PFSK-1 (cell line): ENCODE measurements at regions not wholly inside any gene's neighbourhood (a gene's known extent, or its start where the extent isn't known, plus 50 kb on each side); places are given as distances from the start of the nearest gene placed in this dataset.

Source experiments
- FOXP2 ChIP-seq: optimal IDR thresholded peaks from 2 replicates; pipeline ENCODE3; 2011; ENCODE audit warnings: borderline replicate concordance, control low read depth, inconsistent platforms; ENCODE audit not compliant: insufficient read depth; ENCODE audit errors: extremely low read length, extremely low read depth
- POLR2AphosphoS5 ChIP-seq: IDR thresholded peaks from 2 replicates; pipeline ENCODE4 v1.6.1; 2012; ENCODE audit warnings: low read depth, mild to moderate bottlenecking, control low read depth, low read length, moderate library complexity
- SIN3A ChIP-seq: IDR thresholded peaks from 2 replicates; pipeline ENCODE4 v1.6.1; 2012; ENCODE audit warnings: mild to moderate bottlenecking, low read length, moderate library complexity, borderline replicate concordance; ENCODE audit not compliant: insufficient read depth
- TAF1 ChIP-seq: IDR thresholded peaks from 2 replicates; pipeline ENCODE4 v1.6.1; 2012; ENCODE audit warnings: low read length, control low read depth, borderline replicate concordance; ENCODE audit not compliant: insufficient read depth
- TF ChIP-seq, protein P1 (sequence below), 2 experiments: IDR thresholded peaks; 2 replicates each; pipeline versions ENCODE4 v1.6.1 to v1.8.0; 2011 to 2012; ENCODE audit warnings: low read depth in 2 of 2, low read length in 2 of 2, control low read depth in 1 of 2, inconsistent platforms in 1 of 2, mild to moderate bottlenecking in 1 of 2, moderate library complexity in 1 of 2; ENCODE audit not compliant: insufficient read depth in 1 of 2

DNA sequence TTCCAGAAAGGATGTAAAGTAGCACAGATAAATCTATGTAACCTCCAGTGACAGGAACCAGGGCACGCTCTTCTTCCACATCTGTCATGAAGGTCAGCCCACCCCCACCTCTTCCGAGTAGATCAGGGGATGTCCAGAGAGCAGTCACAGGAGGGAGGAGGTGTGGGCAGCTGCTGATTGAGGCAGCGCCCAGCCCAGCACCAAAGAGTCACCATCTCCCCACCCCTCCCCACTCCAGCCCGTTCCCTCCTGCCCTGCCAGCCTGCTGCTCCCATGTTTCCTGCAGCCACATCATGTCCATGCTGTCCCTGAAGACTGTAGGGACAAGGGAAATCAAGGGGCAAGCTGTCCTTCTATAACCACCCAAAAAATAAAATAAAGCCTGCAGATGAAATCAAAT lies 269.8 kb downstream of the BCL11A start:
- no peak for TF ChIP-seq TAF1
- TF ChIP-seq FOXP2: no peak
- TF ChIP-seq SIN3A: no peak

DNA sequence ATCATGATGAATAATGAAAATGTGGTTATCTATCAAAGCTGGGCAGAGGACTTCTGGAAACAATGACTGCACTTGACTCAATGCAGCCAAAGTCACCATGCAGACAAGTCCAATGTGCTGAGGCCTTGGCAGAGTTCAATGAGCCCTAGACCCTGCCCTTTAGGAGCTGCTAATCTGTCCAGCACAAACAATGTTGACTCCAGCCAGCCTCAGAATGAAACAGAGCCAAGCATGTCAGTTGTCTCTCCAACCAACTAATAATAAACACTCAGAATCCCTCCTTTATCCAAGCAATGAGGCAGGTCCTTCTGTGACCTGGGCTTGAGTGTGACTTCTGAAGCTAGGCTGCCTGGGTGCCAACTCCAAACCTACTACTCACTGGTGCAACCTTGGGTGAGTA lies 270.6 kb downstream of the BCL11A start:
- TF ChIP-seq SIN3A: no peak
- TF ChIP-seq, protein P1, sequence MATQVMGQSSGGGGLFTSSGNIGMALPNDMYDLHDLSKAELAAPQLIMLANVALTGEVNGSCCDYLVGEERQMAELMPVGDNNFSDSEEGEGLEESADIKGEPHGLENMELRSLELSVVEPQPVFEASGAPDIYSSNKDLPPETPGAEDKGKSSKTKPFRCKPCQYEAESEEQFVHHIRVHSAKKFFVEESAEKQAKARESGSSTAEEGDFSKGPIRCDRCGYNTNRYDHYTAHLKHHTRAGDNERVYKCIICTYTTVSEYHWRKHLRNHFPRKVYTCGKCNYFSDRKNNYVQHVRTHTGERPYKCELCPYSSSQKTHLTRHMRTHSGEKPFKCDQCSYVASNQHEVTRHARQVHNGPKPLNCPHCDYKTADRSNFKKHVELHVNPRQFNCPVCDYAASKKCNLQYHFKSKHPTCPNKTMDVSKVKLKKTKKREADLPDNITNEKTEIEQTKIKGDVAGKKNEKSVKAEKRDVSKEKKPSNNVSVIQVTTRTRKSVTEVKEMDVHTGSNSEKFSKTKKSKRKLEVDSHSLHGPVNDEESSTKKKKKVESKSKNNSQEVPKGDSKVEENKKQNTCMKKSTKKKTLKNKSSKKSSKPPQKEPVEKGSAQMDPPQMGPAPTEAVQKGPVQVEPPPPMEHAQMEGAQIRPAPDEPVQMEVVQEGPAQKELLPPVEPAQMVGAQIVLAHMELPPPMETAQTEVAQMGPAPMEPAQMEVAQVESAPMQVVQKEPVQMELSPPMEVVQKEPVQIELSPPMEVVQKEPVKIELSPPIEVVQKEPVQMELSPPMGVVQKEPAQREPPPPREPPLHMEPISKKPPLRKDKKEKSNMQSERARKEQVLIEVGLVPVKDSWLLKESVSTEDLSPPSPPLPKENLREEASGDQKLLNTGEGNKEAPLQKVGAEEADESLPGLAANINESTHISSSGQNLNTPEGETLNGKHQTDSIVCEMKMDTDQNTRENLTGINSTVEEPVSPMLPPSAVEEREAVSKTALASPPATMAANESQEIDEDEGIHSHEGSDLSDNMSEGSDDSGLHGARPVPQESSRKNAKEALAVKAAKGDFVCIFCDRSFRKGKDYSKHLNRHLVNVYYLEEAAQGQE (IDR thresholded peaks at IDR 0.05; ENCODE audit: insufficient read depth in 1 of 2, low read depth in 2 of 2, low read length in 2 of 2): no peak

DNA sequence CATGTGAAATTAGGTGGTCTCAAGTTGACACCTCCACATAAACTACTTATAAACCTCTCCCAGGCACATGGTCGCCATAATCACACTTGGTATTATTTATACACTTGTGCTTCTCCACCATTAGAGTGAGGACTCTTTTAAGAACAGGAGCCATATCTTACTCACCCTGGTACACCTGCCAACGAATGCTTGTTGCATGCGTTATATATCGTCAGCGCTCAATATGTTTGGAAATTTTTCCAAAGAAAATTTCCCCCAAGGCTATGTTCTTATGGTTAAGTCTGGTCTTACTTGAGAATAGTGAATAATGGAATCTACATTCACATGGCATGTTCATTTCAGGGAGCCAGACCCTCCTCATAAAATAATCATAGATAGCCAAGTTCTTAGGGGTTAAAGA lies 271.7 kb downstream of the BCL11A start:
- TF ChIP-seq SIN3A (no peak), TAF1 (no peak), POLR2AphosphoS5 (no peak), FOXP2 (no peak)
- TF ChIP-seq, protein P1 (IDR thresholded peaks at IDR 0.05; ENCODE audit: insufficient read depth in 1 of 2, low read depth in 2 of 2, low read length in 2 of 2): no peak

DNA sequence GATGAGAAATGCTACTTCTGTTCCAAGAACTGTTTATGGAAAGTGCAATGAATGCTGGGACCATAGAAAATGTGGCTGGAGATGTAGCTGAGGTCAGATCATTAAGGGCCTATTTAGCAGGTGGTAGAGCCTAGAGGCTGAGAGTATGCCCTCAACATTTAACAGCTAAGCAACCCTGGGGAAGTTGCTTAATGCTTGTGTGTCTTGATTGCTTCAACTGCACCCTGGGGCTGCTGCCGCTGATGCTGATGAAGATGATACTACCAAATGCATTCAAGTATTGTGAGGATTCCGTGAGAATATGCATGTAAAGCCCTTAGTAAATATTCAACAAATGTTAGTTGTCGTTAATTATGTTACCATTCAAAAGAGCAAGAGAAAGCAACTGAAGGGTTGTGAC lies 273.2 kb downstream of the BCL11A start:
- TF ChIP-seq POLR2AphosphoS5 (no peak), TAF1 (no peak), SIN3A (no peak), FOXP2 (no peak)
- TF ChIP-seq, protein P1 (IDR thresholded peaks at IDR 0.05; ENCODE audit: insufficient read depth in 1 of 2, low read depth in 2 of 2, low read length in 2 of 2): no peak

DNA sequence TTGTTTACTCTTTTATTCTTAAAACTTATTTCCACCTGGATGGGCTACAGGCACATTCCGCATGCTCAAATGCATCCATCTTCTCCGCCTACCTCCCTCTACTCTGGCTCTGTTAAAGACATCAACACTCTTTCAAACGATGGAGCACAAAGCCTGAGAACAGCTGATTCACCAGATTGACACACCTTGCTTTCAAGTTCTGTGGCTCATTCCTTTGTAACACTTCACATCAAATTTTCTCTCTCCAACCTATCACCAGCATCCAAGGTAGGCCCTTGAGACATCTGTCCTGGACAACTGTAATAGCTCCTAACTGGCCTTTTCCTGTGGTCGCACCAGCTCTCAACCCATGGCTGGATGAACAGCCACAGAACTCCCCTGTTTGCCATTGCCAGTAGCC lies 274.5 kb downstream of the BCL11A start:
- no peak for TF ChIP-seq SIN3A
- no peak for TF ChIP-seq POLR2AphosphoS5
- no peak for TF ChIP-seq TAF1
- no peak for TF ChIP-seq FOXP2
- TF ChIP-seq, protein P1 (IDR thresholded peaks at IDR 0.05; ENCODE audit: insufficient read depth in 1 of 2, low read depth in 2 of 2, low read length in 2 of 2): no peak
